HG02981 (cell line): ENCODE measurements at regions not wholly inside any gene's neighbourhood (a gene's known extent, or its start where the extent isn't known, plus 50 kb on each side); places are given as distances from the start of the nearest gene placed in this dataset.

Experiments
- ATAC-seq: cut with Tn5 transposase; IDR thresholded peaks from one replicate; pipeline ENCODE4 v1.9.1; 2021; ENCODE audit warnings: mild to moderate bottlenecking, moderate library complexity; ENCODE audit not compliant: unreplicated experiment

- ATAC-seq: no peak
Measured at GRCh38 chr1:39134768-39135333, 69.6 kb upstream of the MACF1 start.

DNA sequence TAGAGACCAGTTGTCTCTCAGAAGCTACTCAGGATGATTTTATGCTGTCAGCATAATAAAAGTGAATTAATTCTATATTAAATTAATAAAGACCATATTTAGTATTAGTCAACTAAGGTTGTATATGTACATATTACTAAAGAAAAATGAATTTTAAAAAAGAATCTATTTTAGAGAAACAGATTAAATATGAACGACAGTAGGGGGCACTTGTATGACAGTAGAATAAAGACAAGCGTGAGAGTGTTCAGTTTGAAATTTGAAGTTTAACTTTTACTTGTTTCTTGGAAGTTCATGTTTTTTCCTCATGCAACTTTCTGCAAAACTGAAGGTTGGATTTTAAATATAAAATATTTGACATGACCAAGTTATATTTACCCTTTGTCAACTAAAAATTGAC is 67.9 kb upstream of the MACF1 start:
- ATAC-seq: no peak

DNA sequence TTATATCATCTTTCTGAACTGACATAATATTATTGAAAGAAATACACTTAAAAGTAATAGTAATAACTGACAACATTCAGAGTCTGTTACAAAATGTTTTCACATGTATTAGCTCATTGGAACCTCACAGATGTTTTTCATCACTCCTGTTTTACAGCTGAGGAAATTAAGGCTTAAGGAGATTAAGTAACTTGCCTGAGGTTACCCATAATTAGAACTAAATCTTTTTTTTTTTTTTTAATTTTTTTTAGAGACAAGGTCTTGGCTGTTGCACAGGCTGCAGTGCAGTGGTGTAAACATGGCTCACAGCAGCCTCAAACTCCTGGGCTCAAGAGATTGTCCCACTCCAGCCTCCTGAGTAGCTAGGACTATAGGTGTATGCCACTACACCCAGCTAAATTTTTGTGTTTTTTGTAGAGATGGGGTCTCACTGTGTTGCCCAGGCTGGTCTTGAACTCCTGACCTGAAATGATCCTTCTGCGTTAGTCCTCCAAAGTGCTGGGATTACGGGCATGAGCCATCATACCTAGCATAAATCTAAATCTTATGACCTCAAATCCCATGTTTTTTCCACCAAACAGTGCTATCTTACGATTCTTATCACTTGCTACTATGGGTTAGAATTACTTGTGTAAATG is 64.7 kb upstream of the MACF1 start:
- no peak for ATAC-seq

- no peak for ATAC-seq
Measured at GRCh38 chr1:39141925-39142324, 62.6 kb upstream of the MACF1 start.

DNA sequence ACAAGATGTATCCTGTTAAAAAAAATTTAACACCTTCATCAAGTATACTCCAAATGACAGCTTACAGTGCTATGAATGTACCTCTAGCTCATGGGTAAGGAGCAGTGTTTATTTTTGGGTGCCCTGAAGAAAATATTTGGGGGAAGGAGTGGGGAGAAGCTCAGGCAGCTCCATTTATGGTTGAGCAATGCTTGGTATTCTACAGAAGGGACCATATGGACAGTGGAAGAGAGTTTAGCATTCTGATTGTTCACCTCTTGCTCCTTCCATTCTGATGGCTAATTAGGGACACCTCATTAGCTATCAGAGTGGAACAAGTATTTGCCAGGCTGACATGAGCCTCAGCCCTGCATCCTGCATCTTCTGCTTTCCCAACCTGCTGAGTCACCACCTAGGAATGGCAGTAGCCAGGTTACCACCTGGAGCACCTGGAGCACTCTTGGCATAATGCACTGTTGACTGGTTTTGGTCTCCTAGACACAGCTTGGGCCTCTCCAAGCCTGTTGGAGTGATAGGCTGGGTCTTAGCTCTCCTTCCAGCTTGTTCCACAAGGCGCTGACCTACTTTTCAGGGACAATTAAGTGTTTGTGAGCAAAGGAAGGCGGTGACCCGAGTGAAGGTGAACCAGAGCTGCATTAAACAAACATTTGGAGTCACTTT is 62.0 kb upstream of the MACF1 start:
- ATAC-seq: no peak

DNA sequence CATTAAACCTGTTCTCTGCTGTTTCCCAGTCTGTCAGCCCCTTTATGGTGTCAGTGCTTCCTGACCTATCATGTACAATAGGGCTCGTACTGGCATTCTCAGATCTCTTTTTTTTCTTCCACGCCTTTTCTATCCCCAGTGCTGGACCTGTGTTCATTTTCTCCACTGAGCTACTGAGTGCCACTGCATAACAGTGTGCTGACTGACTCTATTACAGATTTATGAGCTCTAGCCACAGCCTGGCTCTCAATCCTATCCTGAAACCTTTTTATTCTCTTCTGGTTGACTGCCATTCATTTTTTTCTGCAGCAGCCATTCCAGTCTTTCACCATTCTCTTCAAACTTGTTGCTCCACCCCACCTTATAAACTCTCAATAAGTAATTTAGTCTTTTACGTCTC is 59.6 kb upstream of the MACF1 start:
- ATAC-seq: no peak

DNA sequence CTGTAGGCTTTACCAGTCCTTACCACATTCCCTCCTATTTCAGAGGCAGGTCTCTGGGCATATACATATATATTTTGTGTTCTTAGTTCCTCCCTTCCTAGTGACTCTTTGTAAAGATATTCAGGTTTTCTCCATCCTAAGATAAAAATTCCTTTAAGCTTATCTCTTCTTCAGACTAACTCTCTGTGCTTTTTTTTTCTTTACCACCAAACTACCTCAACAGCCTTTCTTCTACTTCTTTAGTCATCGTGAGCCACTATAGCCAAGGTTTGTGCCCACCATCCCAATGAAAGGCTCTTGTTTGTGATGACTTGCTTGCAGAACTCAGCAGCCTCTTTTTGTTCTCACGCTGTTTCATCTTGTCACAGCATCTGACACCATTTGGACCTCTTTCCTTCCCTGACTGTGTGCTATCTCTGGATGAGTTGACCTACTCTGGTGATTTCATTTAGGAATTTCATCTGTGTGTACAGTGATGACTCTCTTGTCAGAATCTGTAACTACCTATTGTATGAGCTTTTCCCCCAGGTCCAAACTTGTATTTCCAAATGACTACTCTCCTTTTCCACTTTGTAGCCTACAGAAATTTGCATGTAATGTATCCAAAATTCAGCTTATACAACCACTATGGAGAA is 59.0 kb upstream of the MACF1 start:
- no peak for ATAC-seq

- no peak for ATAC-seq
Measured at GRCh38 chr1:39146681-39147080, 57.8 kb upstream of the MACF1 start.

GRCh38 chr1:39147099-39148025 is 57.1 kb upstream of the MACF1 start:
- ATAC-seq: no peak

DNA sequence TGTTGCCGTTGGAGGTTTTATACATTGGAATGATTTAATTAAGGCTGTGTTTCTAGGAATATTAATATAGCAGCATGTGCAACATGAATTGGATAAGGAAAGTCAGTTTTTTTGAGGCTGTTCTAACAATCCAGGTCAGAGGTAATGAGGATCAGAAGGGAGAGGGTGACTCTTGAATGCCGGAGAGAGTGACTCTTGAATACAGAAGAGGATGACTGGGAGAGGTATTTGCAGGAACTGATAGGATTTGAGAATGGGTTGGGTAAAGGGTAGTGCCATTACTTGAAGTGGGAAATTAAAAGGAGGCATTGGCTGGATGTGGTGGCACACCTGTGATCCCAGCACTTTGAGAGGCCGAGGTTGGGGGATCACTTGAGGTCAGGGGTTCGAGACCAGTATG is 55.6 kb upstream of the MACF1 start:
- no peak for ATAC-seq

DNA sequence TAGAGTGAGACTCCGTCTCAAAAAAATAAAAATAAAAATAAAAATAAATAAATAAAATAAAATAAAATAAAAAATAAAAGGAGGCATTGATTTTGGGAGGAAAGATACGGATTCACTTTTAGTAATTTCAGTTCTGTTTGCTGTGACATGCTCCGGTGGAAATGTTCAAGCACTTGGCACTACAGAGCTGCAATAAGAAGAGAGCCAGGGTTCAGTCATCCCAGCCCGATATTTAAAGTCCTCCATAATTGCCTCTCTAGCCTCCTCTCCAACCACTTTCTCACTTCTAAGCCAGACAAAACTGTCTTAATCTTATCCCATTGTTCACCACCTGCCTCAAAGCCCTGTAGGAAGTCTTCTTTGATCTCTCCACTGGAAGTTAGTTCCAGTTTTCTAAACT is 55.0 kb upstream of the MACF1 start:
- no peak for ATAC-seq

- no peak for ATAC-seq
Measured at GRCh38 chr1:39150779-39151178, 53.7 kb upstream of the MACF1 start.

- ATAC-seq: no peak
Measured at GRCh38 chr1:39151267-39151666, 53.2 kb upstream of the MACF1 start.

- no peak for ATAC-seq
Measured at GRCh38 chr1:39152923-39153322, 51.6 kb upstream of the MACF1 start.

GRCh38 chr1:39153684-39154083 is 50.8 kb upstream of the MACF1 start:
- ATAC-seq: no peak

- no peak for ATAC-seq
Measured at GRCh38 chr1:39154553-39155421, 49.7 kb upstream of the MACF1 start.
